ENCODE measurements at regions not wholly inside any gene's neighbourhood (a gene's known extent, or its start where the extent isn't known, plus 50 kb on each side); places are given as distances from the start of the nearest gene placed in this dataset.
"Not testable (repeated sequence)": the region's sequence is repeated elsewhere in the genome, so short reads cannot be mapped to it uniquely, and the experiment has no call there.

DNA sequence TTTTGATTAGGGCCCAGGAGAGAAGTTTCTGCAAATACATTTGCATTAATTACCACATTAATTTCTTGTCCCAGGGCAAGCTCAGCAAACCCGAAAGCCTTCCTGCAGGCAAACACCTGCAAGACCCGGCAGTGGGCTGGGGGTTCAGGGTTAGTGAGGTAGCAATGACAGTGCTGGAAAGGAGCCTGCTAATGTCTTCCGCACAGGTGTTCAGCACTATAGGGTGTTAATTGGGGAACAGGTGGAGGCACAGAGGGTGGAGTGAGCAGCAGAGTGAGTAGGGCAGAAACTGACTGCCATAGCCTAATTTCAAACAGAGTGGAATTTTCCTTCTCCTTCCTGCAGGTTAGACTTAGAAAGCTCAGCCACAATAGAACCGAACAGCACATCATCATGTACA, 50.9 kb upstream of the UBASH3B start:
- Mint-ChIP-seq H3K36me3 (no peaks in the 10 kb centered on the region), H3K27ac (no peak overlapping the region), H3K4me3 (no peak overlapping the region), H3K27me3 (peaks cover 10% of the 10 kb centered on the region), H3K4me1 (no peaks in the 10 kb centered on the region), H3K9me3 (no peaks in the 10 kb centered on the region)
- ATAC-seq (ENCODE audit: low read depth) (no peak), DNase-seq (no peak)
- POLR2A ChIA-PET: no interaction called here

- DNase-seq: no peak
- no peak for ATAC-seq (ENCODE audit: low read depth)
- no peaks in the 10 kb centered on the region for H3K9me3 Mint-ChIP-seq
- H3K4me1 Mint-ChIP-seq: no peaks in the 10 kb centered on the region
- H3K4me3 Mint-ChIP-seq: no peak overlapping the region
- no peaks in the 10 kb centered on the region for H3K36me3 Mint-ChIP-seq
- peaks cover 15% of the 10 kb centered on the region for H3K27me3 Mint-ChIP-seq
- POLR2A ChIA-PET: no interaction called here
- no peak overlapping the region for H3K27ac Mint-ChIP-seq
Observed at GRCh38 chr11:122601141-122602125, 54.1 kb upstream of the UBASH3B start.

DNA sequence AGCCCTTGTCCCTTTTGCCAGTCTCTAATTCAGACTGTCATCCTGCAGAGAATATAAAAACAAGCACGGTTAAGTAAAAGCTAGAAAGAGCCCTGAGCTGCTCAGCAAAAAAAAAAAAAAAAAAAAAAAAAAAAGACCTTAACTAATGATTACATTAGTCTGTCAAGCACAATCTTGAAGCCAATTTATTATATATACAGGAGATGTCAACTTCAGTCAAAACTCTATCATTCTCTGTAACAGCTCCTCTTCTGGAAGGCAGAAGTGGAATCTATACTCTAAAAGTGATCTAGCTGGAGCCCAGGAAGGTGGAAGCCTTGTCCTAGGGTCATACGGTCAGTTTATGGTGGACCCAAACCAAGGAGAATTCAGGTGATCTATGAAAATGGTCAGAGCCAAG, 55.2 kb upstream of the UBASH3B start:
- Mint-ChIP-seq H3K27me3 (peaks cover 15% of the 10 kb centered on the region), H3K36me3 (no peaks in the 10 kb centered on the region), H3K27ac (no peak overlapping the region), H3K9me3 (no peaks in the 10 kb centered on the region), H3K4me1 (no peaks in the 10 kb centered on the region), H3K4me3 (no peak overlapping the region)
- POLR2A ChIA-PET: no interaction called here
- DNase-seq (no peak), ATAC-seq (ENCODE audit: low read depth) (no peak)

GRCh38 chr11:122599434-122599833, 56.1 kb upstream of the UBASH3B start:
- no peaks in the 10 kb centered on the region for H3K4me1 Mint-ChIP-seq
- H3K27ac Mint-ChIP-seq: no peak overlapping the region
- H3K4me3 Mint-ChIP-seq: no peak overlapping the region

GRCh38 chr11:122598971-122599370, 56.6 kb upstream of the UBASH3B start:
- Mint-ChIP-seq H3K36me3 (no peaks in the 10 kb centered on the region), H3K9me3 (no peaks in the 10 kb centered on the region), H3K4me3 (no peak overlapping the region), H3K27ac (no peak overlapping the region), H3K27me3 (peaks cover 18% of the 10 kb centered on the region), H3K4me1 (no peaks in the 10 kb centered on the region)
- POLR2A ChIA-PET: no interaction called here
- ATAC-seq (ENCODE audit: low read depth) (no peak), DNase-seq (no peak)

More at GRCh38 chr11:122599434-122599833, 56.1 kb upstream of the UBASH3B start:
- POLR2A ChIA-PET: no interaction called here
- DNase-seq (no peak), ATAC-seq (ENCODE audit: low read depth) (no peak)
- H3K27me3 Mint-ChIP-seq: peaks cover 19% of the 10 kb centered on the region
- H3K36me3 Mint-ChIP-seq: no peaks in the 10 kb centered on the region
- H3K9me3 Mint-ChIP-seq: no peaks in the 10 kb centered on the region

GRCh38 chr11:122597511-122597910, 58.0 kb upstream of the UBASH3B start:
- no peak overlapping the region for H3K27ac Mint-ChIP-seq
- H3K27me3 Mint-ChIP-seq: peaks cover 27% of the 10 kb centered on the region
- no peaks in the 10 kb centered on the region for H3K9me3 Mint-ChIP-seq
- POLR2A ChIA-PET: no interaction called here
- H3K36me3 Mint-ChIP-seq: no peaks in the 10 kb centered on the region
- no peak for DNase-seq
- no peak for ATAC-seq (ENCODE audit: low read depth)
- H3K4me3 Mint-ChIP-seq: no peak overlapping the region
- no peaks in the 10 kb centered on the region for H3K4me1 Mint-ChIP-seq

- Mint-ChIP-seq H3K9me3 (no peaks in the 10 kb centered on the region), H3K4me1 (no peaks in the 10 kb centered on the region), H3K27me3 (peaks cover 31% of the 10 kb centered on the region), H3K36me3 (no peaks in the 10 kb centered on the region), H3K27ac (no peak overlapping the region), H3K4me3 (no peak overlapping the region)
- no peak for DNase-seq
- no peak for ATAC-seq (ENCODE audit: low read depth)
- POLR2A ChIA-PET: no interaction called here
Observed at GRCh38 chr11:122594986-122595645, 60.4 kb upstream of the UBASH3B start.

DNA sequence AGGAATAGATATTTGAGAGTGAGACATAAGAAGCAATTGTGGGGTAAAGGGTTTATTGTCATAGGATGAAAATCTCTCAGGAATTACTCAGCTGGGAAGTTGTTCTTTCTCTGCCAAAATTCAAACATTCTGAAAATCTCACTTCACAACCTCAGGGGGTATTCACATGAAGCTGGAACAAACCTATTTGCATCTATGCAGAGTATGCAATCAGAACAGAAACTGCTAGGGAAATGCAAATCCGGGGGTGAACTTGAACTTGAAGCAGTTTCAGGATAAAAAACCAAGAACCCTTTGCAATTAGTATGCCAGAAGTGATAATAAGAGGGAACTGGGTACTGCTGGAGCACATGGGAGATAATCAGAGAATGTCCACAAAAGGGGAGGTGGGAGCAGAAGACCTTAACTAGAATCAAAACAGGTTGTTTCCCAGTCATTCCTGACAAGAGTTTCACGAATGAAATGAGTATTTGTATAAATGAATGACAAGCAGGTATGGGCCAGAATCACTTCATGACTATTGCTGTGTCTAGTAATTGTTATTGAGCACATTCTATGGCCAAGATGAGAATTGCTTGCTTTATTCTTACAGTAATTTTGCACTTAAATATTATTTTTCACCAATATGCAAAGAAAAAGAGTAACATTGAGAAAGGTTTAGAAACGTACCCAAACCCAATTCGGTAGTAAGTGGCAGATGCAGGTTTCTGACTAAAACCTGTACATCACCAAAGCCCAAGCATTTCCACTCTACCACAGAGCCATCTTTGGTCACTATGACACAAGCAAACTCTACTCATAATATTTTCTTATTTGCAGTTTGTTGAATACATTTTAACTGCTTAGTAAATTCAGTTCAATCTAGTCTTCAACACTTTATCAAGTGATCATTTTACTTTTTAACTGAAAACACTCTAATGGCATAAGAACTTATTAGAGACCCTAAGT, 61.8 kb upstream of the UBASH3B start:
- Mint-ChIP-seq H3K4me1 (no peaks in the 10 kb centered on the region), H3K4me3 (no peak overlapping the region), H3K36me3 (no peaks in the 10 kb centered on the region), H3K27me3 (peaks cover 34% of the 10 kb centered on the region), H3K27ac (no peak overlapping the region), H3K9me3 (no peaks in the 10 kb centered on the region)
- POLR2A ChIA-PET: no interaction called here
- DNase-seq: no peak
- ATAC-seq (ENCODE audit: low read depth): no peak

DNA sequence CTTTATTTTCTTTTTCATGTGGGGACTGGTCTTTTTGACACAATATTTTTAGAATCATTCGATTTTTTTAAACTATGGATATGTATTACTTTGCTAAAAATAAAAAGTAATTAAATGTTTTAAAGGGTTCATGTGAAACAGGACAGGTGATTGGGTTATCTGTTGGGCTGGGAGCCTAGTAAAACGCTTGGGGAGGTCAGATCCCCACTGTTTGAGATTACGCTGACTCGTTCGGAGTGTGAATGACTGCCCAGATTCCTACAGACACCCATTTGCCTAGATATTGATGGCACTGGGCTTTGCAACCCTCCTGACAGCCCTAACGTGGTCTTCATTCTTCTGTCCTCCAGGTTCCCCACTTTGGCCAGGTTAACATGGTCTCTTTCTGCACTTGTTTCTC, 62.9 kb upstream of the UBASH3B start:
- no peak for ATAC-seq (ENCODE audit: low read depth)
- POLR2A ChIA-PET: no interaction called here
- Mint-ChIP-seq H3K36me3 (no peaks in the 10 kb centered on the region), H3K27me3 (peaks cover 37% of the 10 kb centered on the region), H3K27ac (no peak overlapping the region), H3K4me1 (no peaks in the 10 kb centered on the region), H3K4me3 (no peak overlapping the region), H3K9me3 (no peaks in the 10 kb centered on the region)
- no peak for DNase-seq

- H3K36me3 Mint-ChIP-seq: peaks cover 1% of the 10 kb centered on the region
- H3K4me3 Mint-ChIP-seq: no peak overlapping the region
- POLR2A ChIA-PET: no interaction called here
- DNase-seq: no peak
- peaks cover 1% of the 10 kb centered on the region for H3K9me3 Mint-ChIP-seq
- no peak for ATAC-seq (ENCODE audit: low read depth)
- H3K27me3 Mint-ChIP-seq: peaks cover 7% of the 10 kb centered on the region
- peaks cover 8% of the 10 kb centered on the region for H3K4me1 Mint-ChIP-seq
- H3K27ac Mint-ChIP-seq: no peak overlapping the region
Observed at GRCh38 chr11:122584670-122585069, 70.9 kb upstream of the UBASH3B start.

- ATAC-seq (ENCODE audit: low read depth); H3K4me1 Mint-ChIP-seq; H3K36me3 Mint-ChIP-seq; H3K27ac Mint-ChIP-seq; H3K9me3 Mint-ChIP-seq; POLR2A ChIA-PET; H3K4me3 Mint-ChIP-seq; H3K27me3 Mint-ChIP-seq; DNase-seq: not testable (repeated sequence)
Observed at GRCh38 chr11:122580071-122580470, 75.5 kb upstream of the UBASH3B start.

GRCh38 chr11:122578171-122578825, 77.2 kb upstream of the UBASH3B start:
- Mint-ChIP-seq H3K4me3 (no peak overlapping the region), H3K27ac (no peak overlapping the region), H3K9me3 (peaks cover 1% of the 10 kb centered on the region), H3K4me1 (peaks cover 8% of the 10 kb centered on the region), H3K36me3 (no peaks in the 10 kb centered on the region), H3K27me3 (no peaks in the 10 kb centered on the region)
- DNase-seq (no peak), ATAC-seq (ENCODE audit: low read depth) (no peak)
- POLR2A ChIA-PET: no interaction called here

GRCh38 chr11:122572592-122572991, 82.9 kb upstream of the UBASH3B start:
- DNase-seq: no peak
- Mint-ChIP-seq H3K27me3 (peaks cover 5% of the 10 kb centered on the region), H3K4me1 (no peaks in the 10 kb centered on the region), H3K36me3 (no peaks in the 10 kb centered on the region), H3K4me3 (no peak overlapping the region), H3K9me3 (no peaks in the 10 kb centered on the region), H3K27ac (no peak overlapping the region)
- POLR2A ChIA-PET: no interaction called here
- no peak for ATAC-seq (ENCODE audit: low read depth)
